GM12875 (cell line): ENCODE measurements at regions not wholly inside any gene's neighbourhood (a gene's known extent, or its start where the extent isn't known, plus 50 kb on each side); places are given as distances from the start of the nearest gene placed in this dataset.

Source experiments
- H3K4me3 ChIP-seq: one replicate; pipeline ENCODE4 v1.5.1; 2011; ENCODE audit warnings: low read depth, low read length, control low read depth
- CTCF ChIP-seq: IDR thresholded peaks from 2 replicates; pipeline ENCODE4 v1.5.1; 2011; ENCODE audit warnings: low read depth, mild to moderate bottlenecking, control low read depth, inconsistent platforms, low read length, moderate library complexity, borderline replicate concordance; ENCODE audit not compliant: insufficient read depth

GRCh38 chr10:43900571-43900970 is 251.9 kb upstream of the ZNF32 start:
- TF ChIP-seq CTCF, result no peak
- H3K4me3 ChIP-seq, result no peak overlapping the region

GRCh38 chr10:43899224-43899959 is 250.7 kb upstream of the ZNF32 start:
- no peak overlapping the region for H3K4me3 ChIP-seq
- TF ChIP-seq CTCF, result no peak

- H3K4me3 ChIP-seq, result no peak overlapping the region
- no peak for TF ChIP-seq CTCF
Measured at GRCh38 chr10:43898592-43898991, 249.9 kb upstream of the ZNF32 start.

GRCh38 chr10:43897765-43898419 is 249.2 kb upstream of the ZNF32 start:
- H3K4me3 ChIP-seq, result no peak overlapping the region
- TF ChIP-seq CTCF, result no peak

- TF ChIP-seq CTCF, result no peak
- H3K4me3 ChIP-seq, result no peak overlapping the region
Measured at GRCh38 chr10:43892062-43892770, 243.5 kb upstream of the ZNF32 start.

GRCh38 chr10:43891241-43891640 is 242.6 kb upstream of the ZNF32 start:
- no peak for TF ChIP-seq CTCF
- H3K4me3 ChIP-seq, result no peak overlapping the region
